NCI-H526 (cell line): ENCODE measurements at regions not wholly inside any gene's neighbourhood (a gene's known extent, or its start where the extent isn't known, plus 50 kb on each side); places are given as distances from the start of the nearest gene placed in this dataset.
"Not testable (repeated sequence)": the region's sequence is repeated elsewhere in the genome, so short reads cannot be mapped to it uniquely, and the experiment has no call there.

ENCODE experiments used
- DNase-seq, 2 experiments: peaks; one replicate each; lab custom pipeline; 2025; lab: John Stamatoyannopoulos, UW

- DNase-seq: no peak
Observed at GRCh38 chr2:216943109-216943508, 83.2 kb upstream of the TNP1 start.

- DNase-seq: no peak
Observed at GRCh38 chr2:216942465-216942864, 82.6 kb upstream of the TNP1 start.

- no peak for DNase-seq
Observed at GRCh38 chr2:216942016-216942415, 82.2 kb upstream of the TNP1 start.

GRCh38 chr2:216936954-216937357, 77.1 kb upstream of the TNP1 start:
- no peak for DNase-seq

GRCh38 chr2:216934623-216935022, 74.8 kb upstream of the TNP1 start:
- no peak for DNase-seq

GRCh38 chr2:216934151-216934550, 74.3 kb upstream of the TNP1 start:
- no peak for DNase-seq

GRCh38 chr2:216932863-216933548, 73.1 kb upstream of the TNP1 start:
- no peak for DNase-seq

GRCh38 chr2:216932113-216932862, 72.4 kb upstream of the TNP1 start:
- DNase-seq: no peak

- DNase-seq: no peak
Observed at GRCh38 chr2:216930716-216931115, 70.9 kb upstream of the TNP1 start.

- DNase-seq: not testable (repeated sequence)
Observed at GRCh38 chr2:216929338-216929737, 69.5 kb upstream of the TNP1 start.

GRCh38 chr2:216927163-216927562, 67.3 kb upstream of the TNP1 start:
- DNase-seq: no peak

GRCh38 chr2:216925636-216926366, 65.9 kb upstream of the TNP1 start:
- DNase-seq: no peak

- no peak for DNase-seq
Observed at GRCh38 chr2:216925006-216925405, 65.1 kb upstream of the TNP1 start.

- no peak for DNase-seq
Observed at GRCh38 chr2:216923706-216924105, 63.8 kb upstream of the TNP1 start.

GRCh38 chr2:216922175-216922780, 62.4 kb upstream of the TNP1 start:
- DNase-seq: peak; percentile 30 to 57

GRCh38 chr2:216920937-216921456, 61.1 kb upstream of the TNP1 start:
- no peak for DNase-seq

- no peak for DNase-seq
Observed at GRCh38 chr2:216920143-216920876, 60.4 kb upstream of the TNP1 start.

GRCh38 chr2:216918088-216918680, 58.3 kb upstream of the TNP1 start:
- no peak for DNase-seq

- no peak for DNase-seq
Observed at GRCh38 chr2:216916956-216917650, 57.2 kb upstream of the TNP1 start.

- no peak for DNase-seq
Observed at GRCh38 chr2:216915557-216916150, 55.8 kb upstream of the TNP1 start.
